HepG2 (cell line): ENCODE measurements at regions not wholly inside any gene's neighbourhood (a gene's known extent, or its start where the extent isn't known, plus 50 kb on each side); places are given as distances from the start of the nearest gene placed in this dataset.

Experiments
- ATAC-seq: fragments of 200-7000 bp; cut with Tn5 transposase; 3 replicates; pipeline ENCODE4 v1.9.1; 2020; ENCODE audit warnings: mild to moderate bottlenecking, moderate library complexity
- BruUV-seq: library from RNA; stranded (reverse); fragments of 400-500 nt; replicated peaks from 2 replicates; lab custom pipeline; 2021; lab: Mats Ljungman, UMichigan
- CTCF ChIA-PET: fragments of 300-600 bp; formaldehyde crosslinking; extraction: SDS; loops from one replicate; lab custom pipeline; 2021; ENCODE audit warnings: low total read pairs, inconsistent platforms, low intra/inter-chr PET ratio; lab: Yijun Ruan, JAX
- POLR2A ChIA-PET: fragments of 350-600 bp; sonication (Branson Sonifier 250); formaldehyde crosslinking; loops from one replicate; lab custom pipeline; 2020; ENCODE audit warnings: antibody characterized with exemption, inconsistent platforms; lab: Yijun Ruan, JAX
- DNase-seq: peaks from one replicate; pipeline ENCODE4 v3.0.0-alpha.2; 2015; ENCODE audit warnings: low spot score
- FAIRE-seq: peaks from 3 replicates; lab custom pipeline; 2011; peaks lifted over from hg19 to GRCh38; lab: Jason Lieb, UNC
- H2AFZ ChIP-seq: one replicate; pipeline ENCODE4 v1.6.1; 2011; ENCODE audit warnings: low read length, inconsistent platforms
- H3K27ac ChIP-seq: fragments of 300-600 bp; 3 replicates; pipeline ENCODE4 v1.8.0; 2011; ENCODE audit warnings: mixed run types, mild to moderate bottlenecking, mixed read lengths, low read length, inconsistent platforms; ENCODE audit not compliant: insufficient read depth; ENCODE audit errors: extremely low read length
- H3K27me3 ChIP-seq, 2 experiments: fragments of 200-600 bp in 1 of 2; 2 replicates in 1 of 2; 3 replicates in 1 of 2; pipeline versions ENCODE4 v1.6.0 to v1.8.0; 2011; ENCODE audit warnings: low read length in 2 of 2, mild to moderate bottlenecking in 2 of 2, moderate library complexity in 2 of 2, inconsistent platforms in 1 of 2; ENCODE audit not compliant: insufficient read depth in 2 of 2, control insufficient read depth in 1 of 2
- H3K36me3 ChIP-seq, 2 experiments: fragments of 200-600 bp in 1 of 2; replicated peaks in 1 of 2; 2 replicates in 1 of 2; 3 replicates in 1 of 2; pipeline versions ENCODE4 v1.5.1 to v1.8.0; 2011; ENCODE audit warnings: low read length in 2 of 2, inconsistent platforms in 1 of 2; ENCODE audit not compliant: insufficient read depth in 2 of 2, control insufficient read depth in 1 of 2
- H3K4me1 ChIP-seq: 2 replicates; pipeline ENCODE4 v1.5.1; 2012; ENCODE audit warnings: low read length, inconsistent platforms; ENCODE audit not compliant: insufficient read depth
- H3K4me2 ChIP-seq: 2 replicates; pipeline ENCODE4 v1.6.0; 2011; ENCODE audit warnings: low read depth, low read length, inconsistent platforms
- H3K4me3 ChIP-seq, 3 experiments: fragments of 200-600 bp in 1 of 3; sonication (generic), shearing (Covaris generic) in 1 of 3; replicated peaks in 1 of 3; 2 replicates each; pipeline ENCODE4 v1.5.1; 2011 to 2016; ENCODE audit warnings: low read length in 3 of 3, inconsistent platforms in 2 of 3, low read depth in 2 of 3, mild to moderate bottlenecking in 2 of 3, control low read depth in 1 of 3, mixed read lengths in 1 of 3; ENCODE audit not compliant: insufficient read depth in 1 of 3
- H3K79me2 ChIP-seq: one replicate; pipeline ENCODE4 v1.6.1; 2011; ENCODE audit warnings: low read length, inconsistent platforms; ENCODE audit not compliant: insufficient read depth
- H3K9ac ChIP-seq: 2 replicates; pipeline ENCODE4 v1.6.0; 2011; ENCODE audit warnings: mild to moderate bottlenecking, low read depth, low read length, inconsistent platforms; ENCODE audit not compliant: insufficient read depth
- H3K9me3 ChIP-seq: 2 replicates; pipeline ENCODE4 v1.5.1; 2012; ENCODE audit warnings: mild to moderate bottlenecking, low read length
- H4K20me1 ChIP-seq: 2 replicates; pipeline ENCODE4 v1.6.0; 2011; ENCODE audit warnings: inconsistent platforms, mild to moderate bottlenecking, low read length, moderate library complexity; ENCODE audit not compliant: insufficient read depth
- RELA ChIP-seq: sonication (generic); formaldehyde crosslinking; IDR thresholded peaks from 2 replicates; pipeline ENCODE4 v1.4.0; 2020; ENCODE audit warnings: missing genetic modification reagents
- WGBS: methylation state at CpG from one replicate; pipeline ENCODE4 v1.1.6; 2017; ENCODE audit warnings: low lambda C conversion rate; 5-methylcytosine and 5-hydroxymethylcytosine counted together
- in situ Hi-C: cut with HindIII; loops from 2 replicates; pipeline ENCODE4 v1.10.0; 2017; ENCODE audit warnings: low pct_unique_long_range_greater_than_20kb; ENCODE audit not compliant: extremely low pct_ligation_motif_present
- intact Hi-C: fragments of 100-400 bp; cut with micrococcal nuclease; formaldehyde crosslinking; loops from one replicate; pipeline ENCODE4 v1.10.0; 2022; ENCODE audit not compliant: unreplicated experiment
- TF ChIP-seq, protein P1 (sequence below), 2 experiments: sonication (generic) in 1 of 2; formaldehyde crosslinking in 1 of 2; IDR thresholded peaks; 2 replicates each; pipeline versions ENCODE4 v1.6.1 to v1.9.0; 2014 to 2022; ENCODE audit warnings: antibody characterized with exemption in 1 of 2, borderline replicate concordance in 1 of 2, inconsistent platforms in 1 of 2, low read depth in 1 of 2, missing genetic modification reagents in 1 of 2

DNA sequence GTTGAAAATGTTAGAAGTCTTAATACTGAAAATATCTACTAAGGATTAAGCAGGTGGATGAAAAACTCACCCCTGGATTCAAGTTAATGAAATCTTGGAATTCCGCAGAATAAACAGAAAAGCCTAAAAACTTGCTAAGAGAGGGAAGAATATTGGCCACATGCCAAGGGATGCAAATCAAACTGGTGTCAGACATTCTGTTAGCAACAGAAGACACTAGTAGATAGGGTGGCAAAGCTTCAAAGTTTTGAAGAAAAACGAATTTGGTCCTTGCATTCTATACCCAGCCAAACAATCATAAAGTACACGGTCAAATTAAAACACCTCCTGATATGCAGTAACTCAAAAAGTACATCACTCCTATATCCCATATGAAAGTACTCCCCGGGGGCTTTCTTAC lies 77.1 kb upstream of the ADTRP start:
- Histone ChIP-seq H3K9me3 (no peaks in the 10 kb centered on the region), H3K9ac (no peak overlapping the region), H3K4me1 (no peaks in the 10 kb centered on the region), H3K79me2 (no peaks in the 10 kb centered on the region), H3K36me3 (no peaks in the 10 kb centered on the region), H2AFZ (no peak overlapping the region), H3K4me3 (no peak overlapping the region), H3K4me2 (no peak overlapping the region), H3K27me3 (no peaks in the 10 kb centered on the region), H3K27ac (no peak overlapping the region), H4K20me1 (no peaks in the 10 kb centered on the region)
- DNase-seq (no peak), ATAC-seq (no peak), FAIRE-seq (no peak)
- in situ Hi-C loops (no loop called here), intact Hi-C loops (no loop called here)
- ChIA-PET CTCF (no interaction called here), POLR2A (no interaction called here)
- no peak for TF ChIP-seq RELA (CRISPR knock-in tag)
- TF ChIP-seq, protein P1, sequence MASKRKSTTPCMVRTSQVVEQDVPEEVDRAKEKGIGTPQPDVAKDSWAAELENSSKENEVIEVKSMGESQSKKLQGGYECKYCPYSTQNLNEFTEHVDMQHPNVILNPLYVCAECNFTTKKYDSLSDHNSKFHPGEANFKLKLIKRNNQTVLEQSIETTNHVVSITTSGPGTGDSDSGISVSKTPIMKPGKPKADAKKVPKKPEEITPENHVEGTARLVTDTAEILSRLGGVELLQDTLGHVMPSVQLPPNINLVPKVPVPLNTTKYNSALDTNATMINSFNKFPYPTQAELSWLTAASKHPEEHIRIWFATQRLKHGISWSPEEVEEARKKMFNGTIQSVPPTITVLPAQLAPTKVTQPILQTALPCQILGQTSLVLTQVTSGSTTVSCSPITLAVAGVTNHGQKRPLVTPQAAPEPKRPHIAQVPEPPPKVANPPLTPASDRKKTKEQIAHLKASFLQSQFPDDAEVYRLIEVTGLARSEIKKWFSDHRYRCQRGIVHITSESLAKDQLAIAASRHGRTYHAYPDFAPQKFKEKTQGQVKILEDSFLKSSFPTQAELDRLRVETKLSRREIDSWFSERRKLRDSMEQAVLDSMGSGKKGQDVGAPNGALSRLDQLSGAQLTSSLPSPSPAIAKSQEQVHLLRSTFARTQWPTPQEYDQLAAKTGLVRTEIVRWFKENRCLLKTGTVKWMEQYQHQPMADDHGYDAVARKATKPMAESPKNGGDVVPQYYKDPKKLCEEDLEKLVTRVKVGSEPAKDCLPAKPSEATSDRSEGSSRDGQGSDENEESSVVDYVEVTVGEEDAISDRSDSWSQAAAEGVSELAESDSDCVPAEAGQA (IDR thresholded peaks at IDR 0.05; ENCODE audit: low read depth), result no peak
- TF ChIP-seq, protein P1 (CRISPR knock-in tag; IDR thresholded peaks at IDR 0.05; ENCODE audit: borderline replicate concordance), result no peak
- 16% methylated on average over 4 of the region's 4 CpGs for WGBS
- BruUV-seq, result no TSS peak
